ENCODE measurements at regions not wholly inside any gene's neighbourhood (a gene's known extent, or its start where the extent isn't known, plus 50 kb on each side); places are given as distances from the start of the nearest gene placed in this dataset.

- H3K18ac ChIP-seq (ENCODE audit: low read depth, low read length) = no peak overlapping the region
- H3K14ac ChIP-seq (replicated peaks; ENCODE audit: low read depth, low read length) = no peak overlapping the region
- no peak overlapping the region for H3K4me2 ChIP-seq (ENCODE audit: low read depth, low read length)
- no peak overlapping the region for H2BK120ac ChIP-seq (ENCODE audit: low read depth, low read length)
- H2AFZ ChIP-seq (replicated peaks; ENCODE audit: low read length, poor library complexity) = no peak overlapping the region
- no peaks in the 10 kb centered on the region for H3K9me3 ChIP-seq (ENCODE audit: control insufficient read depth, insufficient read depth, low read length)
- dilution Hi-C loops (cut with HindIII; ENCODE audit: low sequenced_read_pairs, unreplicated experiment) (no loop called here), in situ Hi-C loops (cut with MboI; ENCODE audit: low sequenced_read_pairs) (no loop called here), intact Hi-C loops (cut with micrococcal nuclease) (no loop called here)
- ChIA-PET CTCF (no interaction called here), POLR2A (ENCODE audit: unreplicated experiment) (no interaction called here)
- no peaks in the 10 kb centered on the region for H3K36me3 ChIP-seq (ENCODE audit: control insufficient read depth, insufficient read depth, low read length)
- H2BK20ac ChIP-seq (ENCODE audit: low read depth, low read length) = no peak overlapping the region
- no peaks in the 10 kb centered on the region for H3K9me1 ChIP-seq (ENCODE audit: insufficient read depth, low read length)
- ATAC-seq (ENCODE audit: low read depth) (no peak), DNase-seq (no peak)
- H3K4me1 ChIP-seq (ENCODE audit: control insufficient read depth, insufficient read depth, low read length) = 0 out of 2 replicates have a peak, but pooled peaks cover 1% of the 10 kb centered on the region
- H3K4ac ChIP-seq (ENCODE audit: low read depth, low read length) = no peak overlapping the region
- no peak overlapping the region for H2AK5ac ChIP-seq (ENCODE audit: low read depth, low read length)
- no peaks in the 10 kb centered on the region; the same call in 1 of the 2 replicates for H3K27me3 ChIP-seq (ENCODE audit: control insufficient read depth, insufficient read depth, low read length)
- H4K5ac ChIP-seq (ENCODE audit: low read depth, low read length) = no peak overlapping the region
- H2BK5ac ChIP-seq (ENCODE audit: low read depth, low read length, poor library complexity, severe bottlenecking) = no peak overlapping the region
- no TSS peak for BruUV-seq (replicated peaks)
- no peak overlapping the region for H2AK9ac ChIP-seq (replicated peaks; ENCODE audit: low read depth, low read length, poor library complexity)
- no peak overlapping the region for H3K4me3 ChIP-seq (ENCODE audit: insufficient read depth, low read depth, low read length)
- no peak overlapping the region for H4K91ac ChIP-seq (ENCODE audit: insufficient read depth, low read depth, low read length)
- H3K23ac ChIP-seq (ENCODE audit: low read depth, low read length) = no peak overlapping the region
- H3K79me1 ChIP-seq (ENCODE audit: low read depth in 1 of 2, low read length in 2 of 2) = no peaks in the 10 kb centered on the region
- H3K56ac ChIP-seq (ENCODE audit: extremely low read depth, insufficient read depth, low read length) = no peak overlapping the region
- H4K8ac ChIP-seq (ENCODE audit: low read depth in 2 of 2, low read length in 2 of 2) = no peak overlapping the region
- WGBS, 2 experiments (ENCODE audit: extremely low coverage in 2 of 2, insufficient read length in 1 of 2) = no CpG with 5 or more reads among the region's 2 CpGs
- H3K9ac ChIP-seq (ENCODE audit: low read depth, low read length) = no peak overlapping the region
- H2BK15ac ChIP-seq (ENCODE audit: low read depth, low read length) = no peak overlapping the region
- no peak overlapping the region for H3K27ac ChIP-seq (ENCODE audit: insufficient read depth, low read length)
- H4K20me1 ChIP-seq (ENCODE audit: insufficient read depth, low read length) = no peaks in the 10 kb centered on the region
- TF ChIP-seq RCOR1 (IDR thresholded peaks at IDR 0.05; ENCODE audit: insufficient replicate concordance, low read length) = no peak
- no peak for TF ChIP-seq SMC3 (IDR thresholded peaks at IDR 0.05; ENCODE audit: low read depth, low read length)
- no peak for TF ChIP-seq ELK1 (IDR thresholded peaks at IDR 0.05; ENCODE audit: borderline replicate concordance, low read depth, low read length)
- TF ChIP-seq POLR2A (IDR thresholded peaks at IDR 0.05; ENCODE audit: low read depth, low read length) = no peak
- TF ChIP-seq FOS (IDR thresholded peaks at IDR 0.05; ENCODE audit: low read depth, low read length) = no peak
- no peak for TF ChIP-seq USF2 (IDR thresholded peaks at IDR 0.05; ENCODE audit: low read depth, low read length)
- TF ChIP-seq RAD21 (IDR thresholded peaks at IDR 0.05; ENCODE audit: low read length) = no peak
- TF ChIP-seq MAZ (IDR thresholded peaks at IDR 0.05; ENCODE audit: borderline replicate concordance, low read depth, low read length) = no peak
- no peak for TF ChIP-seq CHD1 (IDR thresholded peaks at IDR 0.05; ENCODE audit: low read depth, low read length)
- no peak for TF ChIP-seq CTCF (conservative IDR thresholded peaks at IDR 0.05; ENCODE audit: low read depth, low read length)
- no peak for TF ChIP-seq MAFK (IDR thresholded peaks at IDR 0.05; ENCODE audit: low read depth, low read length)
- TF ChIP-seq RFX5 (IDR thresholded peaks at IDR 0.05; ENCODE audit: low read depth, low read length) = no peak
- TF ChIP-seq NFE2L2 (IDR thresholded peaks at IDR 0.05; ENCODE audit: low read depth, low read length) = no peak
These were observed 113.0 kb downstream of the BASP1 start for GRCh38 chr5:17330386-17330785.

All from IMR-90 (cell line).